Ovary (tissue), 7 donors: ENCODE measurements at regions not wholly inside any gene's neighbourhood (a gene's known extent, or its start where the extent isn't known, plus 50 kb on each side); places are given as distances from the start of the nearest gene placed in this dataset.

Experiments used
- DNase-seq, 5 donors: peaks; one replicate each; pipeline ENCODE4 v3.0.0-alpha.2; 2019 to 2020
- H3K27ac ChIP-seq, 2 donors: fragments of 200-600 bp; one replicate each; pipeline versions ENCODE4 v1.5.1 to v1.8.0; 2019 to 2022
- H3K27me3 ChIP-seq: fragments of 200-600 bp; one replicate; pipeline ENCODE4 v1.8.0; 2022
- H3K36me3 ChIP-seq: fragments of 200-600 bp; sonication (generic); one replicate; pipeline ENCODE4 v1.5.1; 2019
- H3K4me1 ChIP-seq: one replicate; pipeline ENCODE4 v1.8.1; 2013; ENCODE audit warnings: mild to moderate bottlenecking, moderate library complexity; ENCODE audit not compliant: insufficient read depth
- H3K4me3 ChIP-seq: fragments of 200-600 bp; sonication (generic); one replicate; pipeline ENCODE4 v1.5.1; 2017
- H3K9me3 ChIP-seq, 2 donors: fragments of 200-600 bp in 1 of 2; sonication (generic) in 1 of 2; one replicate each; pipeline versions ENCODE4 v1.5.1 to v1.8.1; 2013 to 2019; ENCODE audit warnings: mild to moderate bottlenecking in 1 of 2, moderate library complexity in 1 of 2
- CTCF ChIP-seq, 3 donors: fragments of 450-650 bp in 2 of 3; fragments of 200-600 bp in 1 of 3; IDR thresholded peaks; one replicate each; pipeline versions ENCODE4 v1.5.1 to v1.8.0; 2016 to 2022; ENCODE audit warnings: antibody characterized with exemption in 3 of 3, mild to moderate bottlenecking in 1 of 3
- EP300 ChIP-seq: sonication (generic); formaldehyde crosslinking; IDR thresholded peaks from one replicate; pipeline ENCODE4 v1.6.1; 2017; ENCODE audit warnings: antibody characterized with exemption
- POLR2A ChIP-seq: fragments of 450-650 bp; IDR thresholded peaks from one replicate; pipeline ENCODE4 v1.6.1; 2017; ENCODE audit warnings: antibody characterized with exemption, mild to moderate bottlenecking, moderate library complexity
- WGBS, 3 donors: extraction: QIAGEN DNeasy Blood & Tissue Kit in 1 of 3; methylation state at CpG; one replicate each; pipeline versions ENCODE4 v1.1.5 to v1.1.7; 2013 to 2017; 5-methylcytosine and 5-hydroxymethylcytosine counted together
- intact Hi-C, 4 donors: fragments of 100-400 bp; cut with DNase I; formaldehyde crosslinking; loops; one replicate each; pipeline versions ENCODE4 v1.11.0 to v1.15.1; 2022 to 2023
- donor health status: DM: no; HTN: no; CAD: no; lungs with moderate emphysema.
- donor health status: DM: no; HTN: no; CAD: no.
- donor health status: Bipolar disorder and iron deficiency.
- donor health status: DM: no; HTN: no; CAD: no.
- donor health status: DM: yes; HTN: yes; CAD: no.

DNA sequence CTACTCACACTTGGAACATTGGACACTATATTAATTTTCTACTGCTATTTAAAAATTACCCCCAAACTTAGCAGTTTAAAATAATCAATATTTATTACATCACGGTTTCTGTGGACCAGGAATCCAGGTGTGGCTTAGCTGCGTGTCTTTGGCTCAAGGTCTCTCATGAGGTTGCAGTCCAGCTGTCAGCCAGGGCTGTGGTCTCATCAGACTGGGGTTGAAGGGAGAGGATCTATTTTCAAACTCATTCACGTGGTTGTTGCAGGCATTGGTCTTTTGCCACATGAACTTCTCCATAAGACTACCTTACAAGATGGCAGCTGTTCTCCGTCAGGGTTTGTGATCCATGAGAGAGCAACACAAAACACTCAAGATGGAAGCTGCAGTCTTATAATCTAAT lies 343.0 kb downstream of the BCAT1 start:
- Histone ChIP-seq H3K36me3 (no peaks in the 10 kb centered on the region), H3K27me3 (no peaks in the 10 kb centered on the region), H3K9me3 (no peaks in the 10 kb centered on the region), H3K27ac (no peak overlapping the region), H3K4me3 (no peak overlapping the region), H3K4me1 (no peaks in the 10 kb centered on the region)
- no peak for DNase-seq
- WGBS, 3 donors = 80 to 87% (median 82%) methylated on average over 4 of the region's 4 CpGs
- intact Hi-C loops = loop anchor here in 1 of 4 donors (5.0 kb wide), 1 partner anchor 296 kb away; no protein-coding TSS in a partner anchor
- TF ChIP-seq EP300 (no peak), POLR2A (no peak), CTCF (IDR thresholded peaks at IDR 0.05) (no peak)

DNA sequence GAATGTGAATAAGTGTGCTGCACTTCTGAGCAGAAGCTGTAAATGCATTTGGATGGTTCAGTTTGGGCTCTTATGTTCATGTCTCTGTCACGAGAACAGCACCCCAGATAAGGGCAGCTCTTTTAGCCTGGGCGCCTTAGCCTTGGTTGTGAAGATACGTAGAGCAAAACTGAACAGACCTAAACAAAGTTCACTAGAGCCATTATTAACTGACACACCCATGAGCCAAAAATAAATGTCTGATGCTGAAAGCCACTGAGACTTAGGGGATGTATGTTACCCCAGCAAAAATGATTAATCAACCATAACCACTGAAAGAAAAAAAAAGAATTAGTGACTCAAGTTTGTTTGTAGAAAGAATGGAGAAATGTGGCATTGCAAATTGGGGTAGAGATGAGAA lies 343.4 kb downstream of the BCAT1 start:
- no peak overlapping the region for H3K27ac ChIP-seq
- WGBS, 3 donors = 28 to 61% (median 50%) methylated on average over 3 of the region's 3 CpGs
- intact Hi-C loops = loop anchor here in 1 of 4 donors (5.0 kb wide), 1 partner anchor 297 kb away; no protein-coding TSS in a partner anchor
- no peaks in the 10 kb centered on the region for H3K36me3 ChIP-seq
- H3K27me3 ChIP-seq = no peaks in the 10 kb centered on the region
- H3K9me3 ChIP-seq = no peaks in the 10 kb centered on the region
- no peak for DNase-seq
- TF ChIP-seq CTCF (IDR thresholded peaks at IDR 0.05) (no peak), EP300 (no peak), POLR2A (no peak)
- no peak overlapping the region for H3K4me3 ChIP-seq
- H3K4me1 ChIP-seq = no peaks in the 10 kb centered on the region

DNA sequence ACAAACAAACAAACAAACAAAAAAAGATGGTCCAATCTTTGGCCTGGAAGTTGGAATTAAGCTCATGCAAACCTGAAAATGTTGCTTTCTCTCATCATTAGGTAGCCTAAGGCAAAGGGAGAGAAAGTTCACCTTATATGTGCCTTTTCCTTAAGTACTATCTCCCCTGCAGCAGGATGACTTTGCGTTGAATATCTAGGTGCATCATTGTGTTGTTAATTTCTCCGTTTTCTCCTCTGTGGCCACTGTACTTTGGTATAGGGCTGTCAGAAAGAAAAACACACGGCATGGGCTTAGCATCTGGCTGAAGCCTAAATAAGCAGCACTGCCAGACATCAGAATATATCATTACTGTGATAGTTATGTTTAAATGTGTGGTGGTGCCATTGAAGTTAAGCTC lies 345.5 kb downstream of the BCAT1 start:
- Histone ChIP-seq H3K9me3 (no peaks in the 10 kb centered on the region), H3K4me3 (no peak overlapping the region), H3K27me3 (no peaks in the 10 kb centered on the region), H3K36me3 (no peaks in the 10 kb centered on the region), H3K27ac (no peak overlapping the region), H3K4me1 (no peaks in the 10 kb centered on the region)
- DNase-seq = no peak
- intact Hi-C loops = no loop called here
- 62 to 71% (median 64%) methylated on average over 3 of the region's 3 CpGs for WGBS, 3 donors
- TF ChIP-seq POLR2A (no peak), CTCF (IDR thresholded peaks at IDR 0.05) (no peak), EP300 (no peak)

DNA sequence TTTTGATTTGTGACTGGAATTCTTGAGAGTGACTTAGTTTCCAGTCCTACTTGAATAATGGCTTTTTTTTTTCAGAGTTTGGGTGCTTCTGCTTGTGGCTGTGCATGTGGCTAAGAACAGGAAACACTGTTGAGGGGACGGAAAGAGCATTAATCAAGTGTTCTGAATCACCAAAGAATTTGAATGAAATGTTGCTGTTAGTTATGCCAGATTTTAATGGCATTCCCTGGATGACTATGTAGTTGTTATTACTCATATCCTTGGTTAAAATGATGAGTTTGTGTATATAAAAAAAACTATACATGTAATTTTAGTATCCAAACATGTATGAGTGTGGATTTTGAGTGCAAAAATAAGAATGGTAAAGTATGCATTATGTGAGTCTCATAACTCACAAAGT lies 347.9 kb downstream of the BCAT1 start:
- no peaks in the 10 kb centered on the region for H3K4me1 ChIP-seq
- H3K27ac ChIP-seq = no peak overlapping the region
- H3K9me3 ChIP-seq = no peaks in the 10 kb centered on the region
- TF ChIP-seq POLR2A (no peak), EP300 (no peak), CTCF (IDR thresholded peaks at IDR 0.05) (no peak)
- 50 to 73% (median 62%) methylated on average over 1 of the region's 1 CpG for WGBS, 3 donors
- intact Hi-C loops = no loop called here
- H3K36me3 ChIP-seq = no peaks in the 10 kb centered on the region
- H3K4me3 ChIP-seq = no peak overlapping the region
- no peaks in the 10 kb centered on the region for H3K27me3 ChIP-seq
- DNase-seq = no peak
